ENCODE measurements at regions not wholly inside any gene's neighbourhood (a gene's known extent, or its start where the extent isn't known, plus 50 kb on each side); places are given as distances from the start of the nearest gene placed in this dataset.

- no peak for TF ChIP-seq ZNF839 (CRISPR knock-in tag; IDR thresholded peaks at IDR 0.05; ENCODE audit: borderline replicate concordance)
- peak; percentile 67; the same call in 1 of the 2 replicates for TF ChIP-seq ZNF780A (CRISPR knock-in tag; IDR thresholded peaks at IDR 0.05)
- TF ChIP-seq SAFB2 (CRISPR knock-in tag; IDR thresholded peaks at IDR 0.05; ENCODE audit: borderline replicate concordance, low read depth): no peak; the same call in 1 of the 2 replicates
- peak; percentile 89; the same call in 1 of the 2 replicates for TF ChIP-seq TSC22D2 (CRISPR knock-in tag; IDR thresholded peaks at IDR 0.05; ENCODE audit: borderline replicate concordance)
- peak; percentile 88 for TF ChIP-seq ZNF547 (CRISPR knock-in tag; IDR thresholded peaks at IDR 0.05)
- TF ChIP-seq ZSCAN25 (CRISPR knock-in tag; IDR thresholded peaks at IDR 0.05): peak; percentile 91
- peak; percentile 86; the same call in 1 of the 2 replicates for TF ChIP-seq MYPOP (CRISPR knock-in tag; IDR thresholded peaks at IDR 0.05)
- TF ChIP-seq GZF1 (CRISPR knock-in tag; IDR thresholded peaks at IDR 0.05): peak; percentile 81
- TF ChIP-seq RARA (CRISPR knock-in tag; IDR thresholded peaks at IDR 0.05): peak; percentile 98
- no peak for TF ChIP-seq PCBP1 (IDR thresholded peaks at IDR 0.05; ENCODE audit: borderline replicate concordance, low read depth, low read length)
- peak; percentile 93 for TF ChIP-seq ZNF556 (CRISPR knock-in tag; IDR thresholded peaks at IDR 0.05; ENCODE audit: borderline replicate concordance)
- TF ChIP-seq TFAP4 (IDR thresholded peaks at IDR 0.05; ENCODE audit: borderline replicate concordance, low read depth): peak; percentile 86; the same call in 1 of the 2 replicates
- peak; percentile 73; the same call in 1 of the 2 replicates for TF ChIP-seq GMEB1 (CRISPR knock-in tag; IDR thresholded peaks at IDR 0.05; ENCODE audit: borderline replicate concordance)
- TF ChIP-seq ZNF572 (CRISPR knock-in tag; IDR thresholded peaks at IDR 0.05): no peak
- no peak for TF ChIP-seq ELK4 (CRISPR knock-in tag; IDR thresholded peaks at IDR 0.05; ENCODE audit: borderline replicate concordance)
- peak; percentile 88; the same call in 1 of the 2 replicates for TF ChIP-seq POGK (CRISPR knock-in tag; conservative IDR thresholded peaks at IDR 0.05)
- TF ChIP-seq PPARG (CRISPR knock-in tag; conservative IDR thresholded peaks at IDR 0.05): peak; percentile 98
- TF ChIP-seq ZNF800 (CRISPR knock-in tag; IDR thresholded peaks at IDR 0.05): peak; percentile 76; the same call in 1 of the 2 replicates
- TF ChIP-seq ZNF563 (CRISPR knock-in tag; IDR thresholded peaks at IDR 0.05): no peak
- peak; percentile 74; the same call in 1 of the 2 replicates for TF ChIP-seq ZNF160 (CRISPR knock-in tag; IDR thresholded peaks at IDR 0.05)
- no peak for TF ChIP-seq ZFP36L2 (CRISPR knock-in tag; IDR thresholded peaks at IDR 0.05)
Measured at GRCh38 chr2:39550701-39551285, 113.7 kb upstream of the MAP4K3 start (continued).
